C4-2B (cell line): ENCODE measurements at regions not wholly inside any gene's neighbourhood (a gene's known extent, or its start where the extent isn't known, plus 50 kb on each side); places are given as distances from the start of the nearest gene placed in this dataset.

Experiments used
- H3K27ac ChIP-seq: fragments of 450-650 bp; 2 replicates; pipeline ENCODE4 v1.5.1; 2017
- ZFX ChIP-seq: fragments of 450-650 bp; IDR thresholded peaks from 2 replicates; pipeline ENCODE4 v1.6.1; 2017
- TF ChIP-seq, protein P1 (sequence below): fragments of 450-650 bp; conservative IDR thresholded peaks from 2 replicates; pipeline ENCODE4 v1.5.1; 2017; ENCODE audit warnings: mild to moderate bottlenecking

GRCh38 chr10:4057021-4057420 lies 272.0 kb upstream of the KLF6 start:
- H3K27ac ChIP-seq = no peak overlapping the region; the same call in 1 of the 2 replicates
- no peak for TF ChIP-seq ZFX
- TF ChIP-seq, protein P1, sequence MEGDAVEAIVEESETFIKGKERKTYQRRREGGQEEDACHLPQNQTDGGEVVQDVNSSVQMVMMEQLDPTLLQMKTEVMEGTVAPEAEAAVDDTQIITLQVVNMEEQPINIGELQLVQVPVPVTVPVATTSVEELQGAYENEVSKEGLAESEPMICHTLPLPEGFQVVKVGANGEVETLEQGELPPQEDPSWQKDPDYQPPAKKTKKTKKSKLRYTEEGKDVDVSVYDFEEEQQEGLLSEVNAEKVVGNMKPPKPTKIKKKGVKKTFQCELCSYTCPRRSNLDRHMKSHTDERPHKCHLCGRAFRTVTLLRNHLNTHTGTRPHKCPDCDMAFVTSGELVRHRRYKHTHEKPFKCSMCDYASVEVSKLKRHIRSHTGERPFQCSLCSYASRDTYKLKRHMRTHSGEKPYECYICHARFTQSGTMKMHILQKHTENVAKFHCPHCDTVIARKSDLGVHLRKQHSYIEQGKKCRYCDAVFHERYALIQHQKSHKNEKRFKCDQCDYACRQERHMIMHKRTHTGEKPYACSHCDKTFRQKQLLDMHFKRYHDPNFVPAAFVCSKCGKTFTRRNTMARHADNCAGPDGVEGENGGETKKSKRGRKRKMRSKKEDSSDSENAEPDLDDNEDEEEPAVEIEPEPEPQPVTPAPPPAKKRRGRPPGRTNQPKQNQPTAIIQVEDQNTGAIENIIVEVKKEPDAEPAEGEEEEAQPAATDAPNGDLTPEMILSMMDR = no peak

DNA sequence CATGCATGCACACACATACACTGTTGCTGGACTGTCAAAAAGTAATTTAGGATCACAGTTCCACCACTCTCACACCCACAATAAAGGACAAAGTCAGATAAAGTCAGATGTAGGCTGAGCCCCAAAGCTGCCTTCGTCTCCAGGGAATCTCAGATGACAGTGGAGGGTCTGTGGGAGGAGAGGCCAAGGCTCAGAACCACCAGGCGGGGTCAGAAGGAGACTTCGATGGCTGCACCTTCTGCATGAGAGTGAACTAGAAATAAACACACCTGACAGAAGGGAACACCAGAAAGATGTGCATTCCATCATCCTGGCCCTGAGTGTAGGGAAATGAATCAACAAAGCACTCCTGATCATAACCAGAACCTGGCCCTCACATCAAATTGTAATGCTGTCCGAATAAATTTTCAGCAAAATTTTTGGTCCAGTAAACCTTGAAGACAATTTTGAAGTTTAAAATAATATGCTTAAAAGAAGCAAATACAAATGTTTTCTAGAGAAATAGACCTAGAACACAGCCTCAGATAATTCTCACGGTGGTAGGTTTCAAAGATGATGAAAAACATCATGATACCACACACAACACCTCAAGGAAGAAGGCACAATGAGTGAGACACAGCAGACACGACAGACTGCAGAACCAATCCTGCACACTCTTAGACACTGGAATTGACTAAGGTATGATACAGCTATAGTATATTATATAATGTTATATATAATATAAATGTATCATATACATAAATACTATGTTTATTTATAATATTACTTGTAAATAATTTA lies 269.8 kb upstream of the KLF6 start:
- H3K27ac ChIP-seq = no peak overlapping the region
- TF ChIP-seq ZFX = no peak
- TF ChIP-seq, protein P1 = no peak

DNA sequence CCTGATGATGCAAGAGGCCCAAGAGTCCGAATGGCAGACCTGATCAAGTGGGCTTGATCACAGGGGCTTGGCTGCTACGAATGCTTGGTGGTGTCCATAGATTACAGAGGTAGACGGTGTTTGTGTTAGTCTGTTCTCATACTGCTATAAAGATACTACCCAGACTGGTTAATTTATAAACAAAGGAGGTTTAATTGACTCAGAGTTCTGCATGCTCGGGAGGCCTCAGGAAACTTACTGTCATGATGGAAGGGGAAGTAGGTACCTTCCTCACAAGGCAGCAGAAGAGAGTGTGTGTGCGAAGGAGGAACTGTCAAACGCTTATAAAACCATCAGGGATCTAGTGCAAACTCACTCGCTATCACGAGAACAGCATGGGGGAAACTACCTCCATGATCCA lies 268.9 kb upstream of the KLF6 start:
- TF ChIP-seq ZFX = no peak
- TF ChIP-seq, protein P1 = no peak
- no peak overlapping the region for H3K27ac ChIP-seq

DNA sequence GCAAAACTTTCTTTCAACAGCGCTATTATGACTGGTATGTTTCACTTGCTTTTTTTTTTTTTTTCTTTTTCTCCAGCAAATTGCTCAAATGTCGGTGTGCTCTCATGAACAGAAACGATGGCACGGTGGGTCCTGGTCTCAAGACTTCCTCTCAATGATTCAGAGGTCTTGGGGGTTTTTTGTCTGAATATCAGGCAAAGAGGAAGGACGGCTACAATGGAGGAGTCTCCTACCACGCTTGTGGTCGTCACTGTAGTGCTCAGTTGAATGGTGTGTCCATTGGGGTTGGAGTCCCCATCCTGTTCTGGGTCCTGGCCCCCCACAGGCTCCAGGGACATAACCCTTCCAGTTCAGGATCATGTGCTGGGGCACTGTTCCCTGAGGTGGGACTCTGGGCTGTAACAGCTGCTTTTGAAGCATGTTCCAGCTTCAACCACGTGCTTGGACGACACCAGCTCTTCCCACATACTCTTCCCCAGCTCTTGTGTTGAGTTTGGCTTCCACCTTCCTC lies 266.7 kb upstream of the KLF6 start:
- TF ChIP-seq, protein P1 = no peak
- TF ChIP-seq ZFX = no peak
- H3K27ac ChIP-seq = no peak overlapping the region

GRCh38 chr10:4051011-4051640 lies 266.1 kb upstream of the KLF6 start:
- H3K27ac ChIP-seq = no peak overlapping the region
- TF ChIP-seq ZFX = no peak
- TF ChIP-seq, protein P1 = no peak

DNA sequence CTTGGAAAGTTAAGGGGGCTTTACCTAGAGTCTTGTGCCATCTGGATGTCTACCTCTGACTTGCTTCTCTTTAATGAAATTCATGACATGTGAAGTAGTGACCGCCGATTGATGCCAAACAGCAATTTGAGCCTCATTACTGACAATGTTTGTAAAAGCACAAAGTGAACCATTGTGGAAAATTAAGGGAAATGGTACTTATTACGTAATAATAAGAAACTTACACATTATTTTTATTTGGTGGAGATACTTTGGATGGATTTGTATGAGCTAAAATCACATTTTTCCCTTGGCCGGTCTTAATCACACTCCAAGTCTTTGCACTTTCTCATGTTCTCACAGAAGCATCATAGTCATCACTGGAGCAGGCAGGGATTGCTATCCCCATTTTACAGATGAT lies 265.1 kb upstream of the KLF6 start:
- TF ChIP-seq, protein P1 = no peak
- no peak for TF ChIP-seq ZFX
- H3K27ac ChIP-seq = no peak overlapping the region

GRCh38 chr10:4049348-4049747 lies 264.3 kb upstream of the KLF6 start:
- H3K27ac ChIP-seq = no peak overlapping the region
- no peak for TF ChIP-seq ZFX
- TF ChIP-seq, protein P1 = no peak
